ENCODE measurements at regions not wholly inside any gene's neighbourhood (a gene's known extent, or its start where the extent isn't known, plus 50 kb on each side); places are given as distances from the start of the nearest gene placed in this dataset.

- no peak for TF ChIP-seq EZH2 (IDR thresholded peaks at IDR 0.05; ENCODE audit: low read depth, unreplicated experiment)
- no peak for TF ChIP-seq CTCF (conservative IDR thresholded peaks at IDR 0.05; ENCODE audit: low read depth in 2 of 2)
- no peak for TF ChIP-seq POLR2AphosphoS5 (IDR thresholded peaks at IDR 0.05; ENCODE audit: low read depth)
- no peak for TF ChIP-seq REST (IDR thresholded peaks at IDR 0.05; ENCODE audit: unreplicated experiment)
- no peak for TF ChIP-seq JUNB (IDR thresholded peaks at IDR 0.05; ENCODE audit: unreplicated experiment)
- TF ChIP-seq CREB1 (CRISPR knock-in tag; IDR thresholded peaks at IDR 0.05; ENCODE audit: low read depth): no peak
- no peak for TF ChIP-seq ZNF114 (CRISPR knock-in tag; IDR thresholded peaks at IDR 0.05)
- no peak for TF ChIP-seq EZH2phosphoT487 (IDR thresholded peaks at IDR 0.05; ENCODE audit: unreplicated experiment)
- TF ChIP-seq ETS1 (IDR thresholded peaks at IDR 0.05): no peak
- no peak for TF ChIP-seq STAT1 (IDR thresholded peaks at IDR 0.05; ENCODE audit: unreplicated experiment)
- no peak for TF ChIP-seq ZNF462 (CRISPR knock-in tag; IDR thresholded peaks at IDR 0.05)
- no peak for TF ChIP-seq ZNF331 (CRISPR knock-in tag; IDR thresholded peaks at IDR 0.05; ENCODE audit: low read depth)
- TF ChIP-seq NANOG (IDR thresholded peaks at IDR 0.05; ENCODE audit: borderline replicate concordance): no peak
Observed at GRCh38 chr2:15705839-15706386, 114.2 kb downstream of the DDX1 start.

All from GM23338 (cell line).